Activated CD4-positive, alpha-beta T cell treated with anti-CD3 and anti-CD28 coated beads for 36 hours (primary cell): ENCODE measurements at regions not wholly inside any gene's neighbourhood (a gene's known extent, or its start where the extent isn't known, plus 50 kb on each side); places are given as distances from the start of the nearest gene placed in this dataset.

ENCODE experiments used
- ATAC-seq: fragments of 200-7000 bp; cut with Tn5 transposase; one replicate; pipeline ENCODE4 v1.10.0; 2021; ENCODE audit warnings: mild to moderate bottlenecking, moderate library complexity
- CTCF ChIA-PET: fragments of 350-600 bp; sonication (Branson Sonifier 250); formaldehyde crosslinking; loops from one replicate; lab custom pipeline; 2021; ENCODE audit warnings: antibody characterized with exemption; lab: Charles Lee
- POLR2A ChIA-PET: fragments of 350-600 bp; sonication (Branson Sonifier 250); formaldehyde crosslinking; loops from one replicate; lab custom pipeline; 2021; ENCODE audit warnings: antibody characterized with exemption, inconsistent platforms; lab: Charles Lee
- DNase-seq: peaks from one replicate; pipeline ENCODE4 v3.0.0-alpha.2; 2020
- H3K27ac Mint-ChIP-seq: one replicate; pipeline ENCODE4 v1.8.0; 2021; ENCODE audit warnings: mixed read lengths
- H3K27me3 Mint-ChIP-seq: one replicate; pipeline ENCODE4 v1.8.0; 2021; ENCODE audit warnings: mixed read lengths
- H3K36me3 Mint-ChIP-seq: one replicate; pipeline ENCODE4 v1.8.0; 2021; ENCODE audit warnings: low read depth, mixed read lengths
- H3K4me1 Mint-ChIP-seq: one replicate; pipeline ENCODE4 v1.8.0; 2021; ENCODE audit warnings: mixed read lengths
- H3K4me3 Mint-ChIP-seq: one replicate; pipeline ENCODE4 v1.8.0; 2021; ENCODE audit warnings: mild to moderate bottlenecking, moderate library complexity, mixed read lengths
- H3K9me3 Mint-ChIP-seq: one replicate; pipeline ENCODE4 v1.8.0; 2021; ENCODE audit warnings: low read depth, mixed read lengths
- intact Hi-C, 2 experiments: fragments of 100-400 bp; cut with DNase I in 1 of 2; cut with micrococcal nuclease in 1 of 2; formaldehyde crosslinking; loops; one replicate each; pipeline versions ENCODE4 v1.14.2 to v1.15.1; 2022 to 2024; cut with DNase I, micrococcal nuclease

- H3K27ac Mint-ChIP-seq: no peak overlapping the region
- ChIA-PET CTCF (no interaction called here), POLR2A (no interaction called here)
- peaks cover 6% of the 10 kb centered on the region for H3K27me3 Mint-ChIP-seq
- no peak overlapping the region for H3K4me3 Mint-ChIP-seq
- no peaks in the 10 kb centered on the region for H3K9me3 Mint-ChIP-seq
- intact Hi-C loops: no loop called here
- ATAC-seq (no peak), DNase-seq (no peak)
- H3K36me3 Mint-ChIP-seq: no peaks in the 10 kb centered on the region
- H3K4me1 Mint-ChIP-seq: no peaks in the 10 kb centered on the region
Observed at GRCh38 chr2:71880846-71881610, 266.6 kb downstream of the CYP26B1 start.

GRCh38 chr2:71880287-71880686, 267.4 kb downstream of the CYP26B1 start:
- intact Hi-C loops: no loop called here
- H3K36me3 Mint-ChIP-seq: no peaks in the 10 kb centered on the region
- ChIA-PET POLR2A (no interaction called here), CTCF (no interaction called here)
- no peaks in the 10 kb centered on the region for H3K4me1 Mint-ChIP-seq
- H3K27me3 Mint-ChIP-seq: peaks cover 4% of the 10 kb centered on the region
- H3K27ac Mint-ChIP-seq: no peak overlapping the region
- H3K4me3 Mint-ChIP-seq: no peak overlapping the region
- DNase-seq: no peak
- no peaks in the 10 kb centered on the region for H3K9me3 Mint-ChIP-seq
- no peak for ATAC-seq

GRCh38 chr2:71879509-71880184, 268.0 kb downstream of the CYP26B1 start:
- Mint-ChIP-seq H3K27ac (no peak overlapping the region), H3K27me3 (peaks cover 4% of the 10 kb centered on the region), H3K4me3 (no peak overlapping the region), H3K36me3 (no peaks in the 10 kb centered on the region), H3K9me3 (no peaks in the 10 kb centered on the region), H3K4me1 (no peaks in the 10 kb centered on the region)
- ATAC-seq (no peak), DNase-seq (no peak)
- ChIA-PET POLR2A (no interaction called here), CTCF (no interaction called here)
- intact Hi-C loops: no loop called here

GRCh38 chr2:71878626-71879508, 268.8 kb downstream of the CYP26B1 start:
- ChIA-PET POLR2A (no interaction called here), CTCF (no interaction called here)
- H3K4me3 Mint-ChIP-seq: no peak overlapping the region
- no peak overlapping the region for H3K27ac Mint-ChIP-seq
- no peaks in the 10 kb centered on the region for H3K4me1 Mint-ChIP-seq
- H3K27me3 Mint-ChIP-seq: peaks cover 4% of the 10 kb centered on the region
- no peaks in the 10 kb centered on the region for H3K36me3 Mint-ChIP-seq
- no peak for ATAC-seq
- no peak for DNase-seq
- intact Hi-C loops: no loop called here
- no peaks in the 10 kb centered on the region for H3K9me3 Mint-ChIP-seq

GRCh38 chr2:71877636-71878035, 270.0 kb downstream of the CYP26B1 start:
- Mint-ChIP-seq H3K36me3 (no peaks in the 10 kb centered on the region), H3K9me3 (no peaks in the 10 kb centered on the region), H3K27me3 (peaks cover 5% of the 10 kb centered on the region), H3K27ac (no peak overlapping the region), H3K4me1 (no peaks in the 10 kb centered on the region), H3K4me3 (no peak overlapping the region)
- ChIA-PET CTCF (interaction anchor here (0.6 to 1.1 kb wide), 2 partner anchors 12 to 333 kb away, joined by 4 to 6 read pairs; no protein-coding TSS in a partner anchor), POLR2A (no interaction called here)
- intact Hi-C loops: no loop called here
- ATAC-seq: no peak
- no peak for DNase-seq

GRCh38 chr2:71876542-71877451, 270.9 kb downstream of the CYP26B1 start:
- ChIA-PET CTCF (interaction anchor here (0.6 to 1.1 kb wide), 2 partner anchors 11 to 332 kb away, joined by 4 to 6 read pairs; no protein-coding TSS in a partner anchor), POLR2A (no interaction called here)
- no peaks in the 10 kb centered on the region for H3K4me1 Mint-ChIP-seq
- no peak overlapping the region for H3K27ac Mint-ChIP-seq
- no peaks in the 10 kb centered on the region for H3K36me3 Mint-ChIP-seq
- no peaks in the 10 kb centered on the region for H3K9me3 Mint-ChIP-seq
- DNase-seq: no peak
- H3K27me3 Mint-ChIP-seq: peaks cover 7% of the 10 kb centered on the region
- no peak for ATAC-seq
- intact Hi-C loops: no loop called here
- no peak overlapping the region for H3K4me3 Mint-ChIP-seq

- Mint-ChIP-seq H3K4me3 (no peak overlapping the region), H3K9me3 (no peaks in the 10 kb centered on the region), H3K27me3 (peaks cover 20% of the 10 kb centered on the region), H3K4me1 (no peaks in the 10 kb centered on the region), H3K27ac (no peak overlapping the region), H3K36me3 (no peaks in the 10 kb centered on the region)
- ATAC-seq (no peak), DNase-seq (no peak)
- intact Hi-C loops: loop anchor here in 1 of 2 experiments (5.0 kb wide), 1 partner anchor 325 kb away; no protein-coding TSS in a partner anchor
- ChIA-PET CTCF (interaction anchor here (0.7 kb wide), 1 partner anchor 31 kb away, joined by 4 read pairs; no protein-coding TSS in a partner anchor), POLR2A (no interaction called here)
Observed at GRCh38 chr2:71872466-71873051, 275.1 kb downstream of the CYP26B1 start.

- no peak for ATAC-seq
- intact Hi-C loops: no loop called here
Observed at GRCh38 chr2:71865391-71865965, 282.2 kb downstream of the CYP26B1 start.

GRCh38 chr2:71864085-71864484, 283.6 kb downstream of the CYP26B1 start:
- DNase-seq: no peak

More at GRCh38 chr2:71865391-71865965, 282.2 kb downstream of the CYP26B1 start:
- Mint-ChIP-seq H3K27me3 (peaks cover 10% of the 10 kb centered on the region), H3K9me3 (no peaks in the 10 kb centered on the region), H3K4me3 (no peak overlapping the region), H3K4me1 (no peaks in the 10 kb centered on the region), H3K27ac (no peak overlapping the region), H3K36me3 (no peaks in the 10 kb centered on the region)
- no peak for DNase-seq
- POLR2A ChIA-PET: no interaction called here
- CTCF ChIA-PET: interaction anchor here (1.2 kb wide), 2 partner anchors 12 to 58 kb away, joined by 5 to 6 read pairs; no protein-coding TSS in a partner anchor

GRCh38 chr2:71863396-71863795, 284.3 kb downstream of the CYP26B1 start:
- DNase-seq (no peak), ATAC-seq (no peak)
- Mint-ChIP-seq H3K27me3 (peaks cover 2% of the 10 kb centered on the region), H3K9me3 (no peaks in the 10 kb centered on the region), H3K27ac (no peak overlapping the region), H3K36me3 (no peaks in the 10 kb centered on the region), H3K4me1 (no peaks in the 10 kb centered on the region), H3K4me3 (no peak overlapping the region)
- intact Hi-C loops: no loop called here
- CTCF ChIA-PET: no interaction called here
- POLR2A ChIA-PET: no interaction called here

More at GRCh38 chr2:71864085-71864484, 283.6 kb downstream of the CYP26B1 start:
- Mint-ChIP-seq H3K27me3 (peaks cover 3% of the 10 kb centered on the region), H3K4me3 (no peak overlapping the region), H3K9me3 (no peaks in the 10 kb centered on the region), H3K27ac (no peak overlapping the region), H3K4me1 (no peaks in the 10 kb centered on the region), H3K36me3 (no peaks in the 10 kb centered on the region)
- intact Hi-C loops: no loop called here
- ATAC-seq: no peak
- CTCF ChIA-PET: no interaction called here
- POLR2A ChIA-PET: no interaction called here
